ENCODE measurements at regions not wholly inside any gene's neighbourhood (a gene's known extent, or its start where the extent isn't known, plus 50 kb on each side); places are given as distances from the start of the nearest gene placed in this dataset.

- H3K27ac ChIP-seq: no peak overlapping the region
- no peak for DNase-seq
- no peaks in the 10 kb centered on the region for H3K36me3 ChIP-seq (replicated peaks)
- no peak for TF ChIP-seq CTCF (IDR thresholded peaks at IDR 0.05; ENCODE audit: low read depth, low read length, missing control alignments)
- H3K27me3 ChIP-seq (replicated peaks): no peaks in the 10 kb centered on the region
- in situ Hi-C loops (cut with HindIII; ENCODE audit: low pct_ligation_motif_present, low sequenced_read_pairs): no loop called here
- no peak overlapping the region for H3K4me3 ChIP-seq (ENCODE audit: low read depth, low read length)
These were observed 274.2 kb downstream of the CDH26 start for GRCh38 chr20:60232380-60232779.

- H3K36me3 ChIP-seq (replicated peaks): no peaks in the 10 kb centered on the region
- no peaks in the 10 kb centered on the region for H3K27me3 ChIP-seq (replicated peaks)
- TF ChIP-seq CTCF (IDR thresholded peaks at IDR 0.05; ENCODE audit: low read depth, low read length, missing control alignments): no peak
- in situ Hi-C loops (cut with HindIII; ENCODE audit: low pct_ligation_motif_present, low sequenced_read_pairs): no loop called here
- no peak overlapping the region for H3K4me3 ChIP-seq (ENCODE audit: low read depth, low read length)
- DNase-seq: peak; percentile 22
- no peak overlapping the region for H3K27ac ChIP-seq
These were observed 274.9 kb downstream of the CDH26 start for GRCh38 chr20:60233018-60233630.

GRCh38 chr20:60236613-60237012 lies 278.4 kb downstream of the CDH26 start:
- Histone ChIP-seq H3K27me3 (replicated peaks) (no peaks in the 10 kb centered on the region), H3K27ac (no peak overlapping the region), H3K4me3 (ENCODE audit: low read depth, low read length) (no peak overlapping the region), H3K36me3 (replicated peaks) (no peaks in the 10 kb centered on the region)
- TF ChIP-seq CTCF (IDR thresholded peaks at IDR 0.05; ENCODE audit: low read depth, low read length, missing control alignments): no peak
- in situ Hi-C loops (cut with HindIII; ENCODE audit: low pct_ligation_motif_present, low sequenced_read_pairs): no loop called here
- DNase-seq: no peak

- H3K27me3 ChIP-seq (replicated peaks): no peaks in the 10 kb centered on the region
- in situ Hi-C loops (cut with HindIII; ENCODE audit: low pct_ligation_motif_present, low sequenced_read_pairs): no loop called here
- H3K4me3 ChIP-seq (ENCODE audit: low read depth, low read length): no peak overlapping the region
- H3K27ac ChIP-seq: no peak overlapping the region
- no peak for DNase-seq
- TF ChIP-seq CTCF (IDR thresholded peaks at IDR 0.05; ENCODE audit: low read depth, low read length, missing control alignments): no peak
- H3K36me3 ChIP-seq (replicated peaks): no peaks in the 10 kb centered on the region
These were observed 279.8 kb downstream of the CDH26 start for GRCh38 chr20:60237981-60238380.

- no peak overlapping the region for H3K4me3 ChIP-seq (ENCODE audit: low read depth, low read length)
- H3K27ac ChIP-seq: no peak overlapping the region
- no peak for DNase-seq
- no peaks in the 10 kb centered on the region for H3K36me3 ChIP-seq (replicated peaks)
- in situ Hi-C loops (cut with HindIII; ENCODE audit: low pct_ligation_motif_present, low sequenced_read_pairs): no loop called here
- H3K27me3 ChIP-seq (replicated peaks): no peaks in the 10 kb centered on the region
- no peak for TF ChIP-seq CTCF (IDR thresholded peaks at IDR 0.05; ENCODE audit: low read depth, low read length, missing control alignments)
These were observed 280.9 kb downstream of the CDH26 start for GRCh38 chr20:60238992-60239660.

- Histone ChIP-seq H3K36me3 (replicated peaks) (no peaks in the 10 kb centered on the region), H3K27ac (no peak overlapping the region), H3K4me3 (ENCODE audit: low read depth, low read length) (no peak overlapping the region), H3K27me3 (replicated peaks) (no peaks in the 10 kb centered on the region)
- TF ChIP-seq CTCF (IDR thresholded peaks at IDR 0.05; ENCODE audit: low read depth, low read length, missing control alignments): no peak
- DNase-seq: no peak
- in situ Hi-C loops (cut with HindIII; ENCODE audit: low pct_ligation_motif_present, low sequenced_read_pairs): no loop called here
These were observed 281.7 kb downstream of the CDH26 start for GRCh38 chr20:60239956-60240355.
